GM13976 (cell line): ENCODE measurements at regions not wholly inside any gene's neighbourhood (a gene's known extent, or its start where the extent isn't known, plus 50 kb on each side); places are given as distances from the start of the nearest gene placed in this dataset.

Source experiments
- DNase-seq: peaks from one replicate; pipeline ENCODE4 v3.0.0; 2012; ENCODE audit warnings: low spot score
- in situ Hi-C: fragments of 300-500 bp; cut with MboI; formaldehyde crosslinking; loops from one replicate; pipeline ENCODE4 v1.12.0; 2022; ENCODE audit warnings: low sequenced_read_pairs, mixed read lengths, inconsistent platforms; ENCODE audit not compliant: unreplicated experiment
- TF ChIP-seq, protein P1 (sequence below): IDR thresholded peaks from 2 replicates; pipeline ENCODE4 v1.5.1; 2012; ENCODE audit warnings: borderline replicate concordance, mild to moderate bottlenecking; ENCODE audit not compliant: insufficient read depth; ENCODE audit errors: extremely low read depth, missing control alignments, control extremely low read depth

DNA sequence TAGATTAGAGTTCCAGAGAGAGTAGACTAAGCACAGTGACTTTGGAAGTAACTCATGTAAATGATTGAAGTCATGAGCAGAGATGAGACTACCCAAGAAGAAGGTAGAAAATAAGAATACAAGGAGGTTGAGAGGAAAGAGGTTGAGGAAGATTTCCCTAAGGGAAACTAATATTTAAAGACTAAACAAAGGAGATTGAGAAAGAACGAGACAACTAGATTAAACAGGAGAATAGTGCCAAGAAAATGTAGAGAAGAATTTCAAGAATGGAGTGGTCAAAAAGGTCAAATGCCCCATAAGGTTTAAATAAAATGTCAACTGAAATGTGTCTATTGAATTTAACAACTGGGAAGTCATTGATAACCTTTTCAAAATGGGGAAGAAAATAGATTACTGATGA, 59.0 kb downstream of the RPS29 start:
- DNase-seq = no peak
- TF ChIP-seq, protein P1, sequence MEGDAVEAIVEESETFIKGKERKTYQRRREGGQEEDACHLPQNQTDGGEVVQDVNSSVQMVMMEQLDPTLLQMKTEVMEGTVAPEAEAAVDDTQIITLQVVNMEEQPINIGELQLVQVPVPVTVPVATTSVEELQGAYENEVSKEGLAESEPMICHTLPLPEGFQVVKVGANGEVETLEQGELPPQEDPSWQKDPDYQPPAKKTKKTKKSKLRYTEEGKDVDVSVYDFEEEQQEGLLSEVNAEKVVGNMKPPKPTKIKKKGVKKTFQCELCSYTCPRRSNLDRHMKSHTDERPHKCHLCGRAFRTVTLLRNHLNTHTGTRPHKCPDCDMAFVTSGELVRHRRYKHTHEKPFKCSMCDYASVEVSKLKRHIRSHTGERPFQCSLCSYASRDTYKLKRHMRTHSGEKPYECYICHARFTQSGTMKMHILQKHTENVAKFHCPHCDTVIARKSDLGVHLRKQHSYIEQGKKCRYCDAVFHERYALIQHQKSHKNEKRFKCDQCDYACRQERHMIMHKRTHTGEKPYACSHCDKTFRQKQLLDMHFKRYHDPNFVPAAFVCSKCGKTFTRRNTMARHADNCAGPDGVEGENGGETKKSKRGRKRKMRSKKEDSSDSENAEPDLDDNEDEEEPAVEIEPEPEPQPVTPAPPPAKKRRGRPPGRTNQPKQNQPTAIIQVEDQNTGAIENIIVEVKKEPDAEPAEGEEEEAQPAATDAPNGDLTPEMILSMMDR = no peak
- in situ Hi-C loops = no loop called here

DNA sequence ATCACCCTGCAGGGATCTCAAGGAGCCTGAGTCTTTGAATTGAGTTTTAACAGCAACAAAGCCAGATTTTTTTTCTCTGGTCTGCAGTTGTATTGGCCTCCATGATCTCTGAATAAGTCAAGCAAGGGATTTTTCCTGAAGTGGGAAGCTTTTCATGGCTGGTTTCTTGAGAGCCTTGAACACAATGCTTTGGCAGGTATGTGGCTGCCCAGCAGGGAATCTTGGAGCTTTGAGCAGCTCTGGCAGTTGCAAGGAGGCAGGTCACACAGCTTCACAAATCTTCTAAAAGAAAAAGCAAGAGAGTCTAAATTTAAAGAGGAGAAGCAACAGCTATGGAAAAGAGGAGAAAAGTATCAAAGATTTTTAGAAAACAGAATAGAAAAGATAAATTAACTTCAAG, 60.1 kb downstream of the RPS29 start:
- in situ Hi-C loops = no loop called here
- no peak for DNase-seq
- TF ChIP-seq, protein P1 = no peak

DNA sequence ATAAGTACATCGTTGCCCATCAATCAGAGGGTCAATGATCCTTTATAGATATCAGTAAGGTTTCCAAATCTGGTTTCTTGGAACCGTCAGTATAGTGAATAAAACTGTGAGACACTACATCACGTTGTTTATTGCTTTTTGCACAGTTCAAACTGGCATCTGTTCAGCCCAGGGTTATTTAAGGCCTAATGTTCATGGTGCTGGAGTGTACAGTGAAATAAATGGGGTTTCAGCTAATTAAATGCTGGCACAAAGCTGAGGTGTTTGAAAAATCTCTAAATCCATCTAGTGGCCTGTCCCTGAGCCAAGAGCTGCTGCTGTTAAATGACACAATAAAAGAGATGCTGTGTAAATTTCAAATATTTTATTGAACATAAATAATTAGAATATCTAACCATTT, 69.9 kb downstream of the RPS29 start:
- DNase-seq = no peak
- in situ Hi-C loops = no loop called here
- TF ChIP-seq, protein P1 = no peak

DNA sequence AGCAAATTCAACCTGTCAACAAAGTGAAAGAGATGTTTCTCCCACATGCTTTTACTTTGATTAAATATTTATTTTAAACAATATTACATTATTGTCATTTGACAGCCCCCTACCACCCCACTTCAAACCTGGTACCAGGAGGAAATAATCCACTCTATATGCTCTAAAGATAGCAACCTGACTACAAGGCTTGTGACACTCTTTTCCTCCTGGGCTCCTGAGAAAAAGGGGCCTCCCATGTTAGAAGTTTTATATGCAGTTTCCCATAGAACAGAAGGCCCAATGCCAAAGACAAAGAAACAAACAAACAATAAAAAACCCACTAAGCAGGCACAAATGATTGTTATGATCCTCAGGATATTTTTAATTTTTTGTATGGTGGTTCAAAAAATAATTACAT, 73.6 kb downstream of the RPS29 start:
- TF ChIP-seq, protein P1 = no peak
- in situ Hi-C loops = no loop called here
- no peak for DNase-seq

DNA sequence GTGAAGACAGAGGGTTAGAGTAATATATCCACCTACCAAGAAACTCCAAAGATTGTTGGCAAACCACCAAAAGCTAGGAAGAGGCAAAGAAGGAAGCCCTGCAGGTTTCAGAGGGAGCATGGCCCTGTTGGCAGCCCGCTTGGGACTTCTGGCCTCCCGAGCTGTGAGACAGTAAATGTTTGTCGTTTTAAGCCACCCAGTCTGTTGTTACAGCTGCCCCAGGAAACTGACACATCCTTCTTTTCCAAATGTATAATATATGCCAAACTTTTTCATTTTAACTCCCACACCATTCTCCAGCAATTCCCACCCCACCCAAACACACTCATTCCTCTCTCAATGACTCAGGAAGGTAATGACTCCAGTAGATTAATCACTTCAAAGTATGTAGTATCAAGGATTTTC, 74.0 kb downstream of the RPS29 start:
- in situ Hi-C loops = no loop called here
- DNase-seq = no peak
- TF ChIP-seq, protein P1 = no peak

DNA sequence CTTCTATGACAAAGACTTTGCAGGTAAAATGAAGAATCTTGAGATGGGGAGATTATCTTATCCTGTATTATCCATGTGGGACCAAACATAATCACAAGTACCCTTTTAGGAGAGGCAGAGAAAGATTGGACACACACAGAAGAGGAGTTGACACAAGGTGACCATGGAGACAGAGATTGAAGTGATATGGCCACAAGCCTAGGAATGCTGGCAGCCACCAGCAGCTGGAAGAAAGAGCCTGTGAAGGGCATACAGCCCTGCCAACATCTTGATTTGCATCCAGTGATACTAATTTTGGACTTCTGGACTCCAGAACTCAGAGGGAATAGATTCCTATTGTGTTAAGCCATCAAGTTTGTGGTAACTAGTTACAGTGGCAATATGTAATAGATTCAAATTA, 78.1 kb downstream of the RPS29 start:
- in situ Hi-C loops = no loop called here
- TF ChIP-seq, protein P1 = no peak
- no peak for DNase-seq

DNA sequence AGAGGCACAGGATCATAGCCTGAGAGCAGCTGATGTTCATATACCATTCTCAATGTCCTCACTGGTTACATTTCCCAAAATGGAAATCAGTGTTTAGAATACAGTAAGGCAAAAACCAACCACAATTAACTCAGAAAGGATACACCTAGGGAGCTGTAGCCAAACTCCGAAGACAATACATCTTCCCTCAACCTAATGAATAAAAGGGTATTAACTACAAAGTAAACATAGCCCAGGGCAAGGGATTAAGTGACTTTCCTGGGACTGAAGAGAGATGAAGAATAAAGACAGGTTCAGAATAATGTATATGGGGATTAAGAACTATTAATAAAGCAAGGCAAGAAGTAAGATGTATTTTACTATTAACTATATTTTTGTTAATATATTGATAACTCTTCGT, 79.5 kb downstream of the RPS29 start:
- DNase-seq = no peak
- in situ Hi-C loops = no loop called here

More for the DNA sequence above, 79.5 kb downstream of the RPS29 start:
- TF ChIP-seq, protein P1 = no peak
